ENCODE measurements at regions not wholly inside any gene's neighbourhood (a gene's known extent, or its start where the extent isn't known, plus 50 kb on each side); places are given as distances from the start of the nearest gene placed in this dataset.

GRCh38 chr9:105967797-105968196, 273.5 kb downstream of the TMEM38B start:
- no peak for TF ChIP-seq SIN3A (IDR thresholded peaks at IDR 0.05; ENCODE audit: borderline replicate concordance, insufficient read depth, low read length)
- TF ChIP-seq TAF1 (IDR thresholded peaks at IDR 0.05; ENCODE audit: borderline replicate concordance, insufficient read depth, low read length) = no peak
- TF ChIP-seq FOXP2 (optimal IDR thresholded peaks at IDR 0.05; ENCODE audit: borderline replicate concordance, extremely low read depth, extremely low read length, insufficient read depth) = no peak
- TF ChIP-seq REST (IDR thresholded peaks at IDR 0.05; ENCODE audit: insufficient read depth in 1 of 2, low read depth in 2 of 2, low read length in 2 of 2) = no peak
- no peak for TF ChIP-seq POLR2AphosphoS5 (IDR thresholded peaks at IDR 0.05; ENCODE audit: low read depth, low read length)

GRCh38 chr9:105968811-105969466, 274.6 kb downstream of the TMEM38B start:
- no peak for TF ChIP-seq SIN3A (IDR thresholded peaks at IDR 0.05; ENCODE audit: borderline replicate concordance, insufficient read depth, low read length)
- no peak for TF ChIP-seq TAF1 (IDR thresholded peaks at IDR 0.05; ENCODE audit: borderline replicate concordance, insufficient read depth, low read length)
- no peak for TF ChIP-seq REST (IDR thresholded peaks at IDR 0.05; ENCODE audit: insufficient read depth in 1 of 2, low read depth in 2 of 2, low read length in 2 of 2)
- TF ChIP-seq FOXP2 (optimal IDR thresholded peaks at IDR 0.05; ENCODE audit: borderline replicate concordance, extremely low read depth, extremely low read length, insufficient read depth) = no peak
- TF ChIP-seq POLR2AphosphoS5 (IDR thresholded peaks at IDR 0.05; ENCODE audit: low read depth, low read length) = no peak

- no peak for TF ChIP-seq SIN3A (IDR thresholded peaks at IDR 0.05; ENCODE audit: borderline replicate concordance, insufficient read depth, low read length)
- no peak for TF ChIP-seq REST (IDR thresholded peaks at IDR 0.05; ENCODE audit: insufficient read depth in 1 of 2, low read depth in 2 of 2, low read length in 2 of 2)
- TF ChIP-seq TAF1 (IDR thresholded peaks at IDR 0.05; ENCODE audit: borderline replicate concordance, insufficient read depth, low read length) = no peak
- no peak for TF ChIP-seq FOXP2 (optimal IDR thresholded peaks at IDR 0.05; ENCODE audit: borderline replicate concordance, extremely low read depth, extremely low read length, insufficient read depth)
- no peak for TF ChIP-seq POLR2AphosphoS5 (IDR thresholded peaks at IDR 0.05; ENCODE audit: low read depth, low read length)
Observed at GRCh38 chr9:105969636-105970035, 275.3 kb downstream of the TMEM38B start.

GRCh38 chr9:105971986-105972385, 277.6 kb downstream of the TMEM38B start:
- TF ChIP-seq POLR2AphosphoS5 (IDR thresholded peaks at IDR 0.05; ENCODE audit: low read depth, low read length) (no peak), TAF1 (IDR thresholded peaks at IDR 0.05; ENCODE audit: borderline replicate concordance, insufficient read depth, low read length) (no peak), SIN3A (IDR thresholded peaks at IDR 0.05; ENCODE audit: borderline replicate concordance, insufficient read depth, low read length) (no peak), REST (IDR thresholded peaks at IDR 0.05; ENCODE audit: insufficient read depth in 1 of 2, low read depth in 2 of 2, low read length in 2 of 2) (no peak), FOXP2 (optimal IDR thresholded peaks at IDR 0.05; ENCODE audit: borderline replicate concordance, extremely low read depth, extremely low read length, insufficient read depth) (no peak)

All from PFSK-1 (cell line).